T-helper 9 cell (primary cell): ENCODE measurements at regions not wholly inside any gene's neighbourhood (a gene's known extent, or its start where the extent isn't known, plus 50 kb on each side); places are given as distances from the start of the nearest gene placed in this dataset.
"Not testable (repeated sequence)": the region's sequence is repeated elsewhere in the genome, so short reads cannot be mapped to it uniquely, and the experiment has no call there.

ENCODE experiments used
- DNase-seq: peaks from one replicate; pipeline ENCODE4 v3.0.0-alpha.2; 2020

DNA sequence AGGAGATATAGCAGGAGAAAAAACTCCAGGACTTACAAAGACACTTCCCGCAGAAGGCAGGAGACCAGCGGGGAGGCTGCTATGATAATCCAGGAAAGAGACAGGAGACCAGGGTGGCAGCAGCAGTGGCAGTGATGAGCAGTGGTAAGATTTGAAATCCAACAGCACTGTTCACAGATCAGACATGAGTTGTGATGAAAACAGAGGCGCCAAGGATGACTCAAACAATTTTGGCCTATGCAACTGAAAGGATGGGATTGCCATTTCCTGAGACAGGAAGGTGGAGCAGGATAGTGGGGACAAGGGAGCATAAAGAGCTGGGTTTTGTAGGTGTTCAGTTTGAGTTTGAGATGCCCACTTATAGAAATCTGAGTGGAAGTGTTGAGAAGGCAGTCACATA lies 108.6 kb upstream of the DYRK2 start:
- no peak for DNase-seq

DNA sequence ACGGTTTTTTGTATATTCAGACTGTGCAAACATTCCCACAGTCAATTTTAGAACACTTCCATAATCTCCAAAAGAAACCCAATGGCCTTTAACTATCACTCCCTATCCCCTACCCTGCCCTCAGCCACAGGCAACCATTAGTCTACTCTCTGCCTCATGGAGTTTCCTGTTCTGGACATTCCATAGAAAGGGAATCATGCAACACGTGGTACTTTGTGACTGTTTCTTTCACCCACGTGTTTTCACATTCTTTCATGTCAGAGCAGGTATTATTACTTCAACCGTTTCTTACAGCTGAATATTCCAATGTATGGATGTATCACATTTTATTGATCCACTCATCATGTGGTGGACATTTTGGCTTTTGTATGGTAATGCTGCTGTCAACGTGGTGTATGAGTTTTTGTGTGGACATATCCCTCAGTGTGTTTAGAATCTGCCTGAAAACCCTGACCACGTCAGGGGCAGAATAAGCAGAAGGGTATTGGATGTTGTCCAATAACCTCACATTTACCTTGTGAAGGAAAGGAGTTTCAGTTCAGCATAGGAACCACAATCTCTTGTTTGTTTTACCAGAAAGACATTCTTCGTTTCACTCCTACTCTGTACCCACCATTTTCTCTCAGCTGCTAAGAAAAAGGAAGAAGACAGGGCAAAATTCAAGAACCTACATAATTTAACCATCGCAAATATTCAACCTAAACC lies 107.5 kb upstream of the DYRK2 start:
- no peak for DNase-seq

DNA sequence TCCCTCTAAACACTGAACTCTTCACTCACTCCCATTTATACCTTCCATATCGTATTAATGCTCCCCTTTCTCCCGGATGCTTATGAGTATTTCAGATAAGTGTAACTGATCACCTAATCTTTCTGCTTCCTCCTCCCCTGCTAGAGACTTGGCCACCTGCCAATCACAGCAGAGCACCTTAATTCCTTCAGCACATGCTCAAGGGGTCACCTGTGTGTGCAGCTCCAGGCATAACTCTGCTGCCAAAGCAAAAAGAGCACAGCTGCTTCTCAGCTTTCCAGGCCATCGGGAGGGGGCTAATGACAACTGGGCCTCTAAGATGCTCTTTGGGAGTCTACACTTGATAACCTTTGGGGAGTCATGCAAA lies 106.9 kb upstream of the DYRK2 start:
- DNase-seq, result no peak

DNA sequence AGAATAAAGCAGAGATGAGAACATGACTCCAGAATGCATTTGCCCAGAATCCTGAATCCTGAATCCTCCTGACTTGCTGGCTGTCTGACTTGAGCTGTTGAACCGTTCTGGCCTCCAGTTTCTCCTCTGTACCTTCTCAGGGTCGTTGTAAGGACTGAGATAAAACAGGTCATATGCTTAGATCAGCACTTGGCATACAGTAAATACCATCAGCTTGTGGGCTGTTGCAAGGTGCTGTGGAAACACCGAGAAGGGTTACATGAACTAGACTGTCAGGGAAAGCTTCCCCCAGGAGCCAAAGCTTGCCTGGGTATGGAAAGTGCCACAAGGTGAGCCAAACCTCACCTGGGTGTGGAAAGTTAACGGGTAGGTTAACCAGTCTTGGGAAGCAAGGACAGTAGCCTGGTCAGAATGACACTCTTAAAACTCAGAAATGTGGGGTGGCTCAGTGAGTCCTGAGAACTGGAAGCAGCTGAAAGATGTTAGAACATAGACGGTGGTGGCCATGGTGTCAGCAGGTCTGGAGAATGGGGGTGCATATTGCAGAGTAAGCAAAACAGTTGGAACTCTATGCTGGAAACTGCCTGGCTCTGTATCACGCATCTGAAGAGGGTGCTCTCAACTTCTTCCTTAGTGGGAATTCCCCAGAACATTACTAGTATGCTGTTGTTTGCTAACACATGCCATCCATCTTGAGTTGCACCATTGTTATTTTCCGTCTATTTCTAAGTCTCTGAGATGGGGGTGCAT lies 105.3 kb upstream of the DYRK2 start:
- DNase-seq, result no peak

DNA sequence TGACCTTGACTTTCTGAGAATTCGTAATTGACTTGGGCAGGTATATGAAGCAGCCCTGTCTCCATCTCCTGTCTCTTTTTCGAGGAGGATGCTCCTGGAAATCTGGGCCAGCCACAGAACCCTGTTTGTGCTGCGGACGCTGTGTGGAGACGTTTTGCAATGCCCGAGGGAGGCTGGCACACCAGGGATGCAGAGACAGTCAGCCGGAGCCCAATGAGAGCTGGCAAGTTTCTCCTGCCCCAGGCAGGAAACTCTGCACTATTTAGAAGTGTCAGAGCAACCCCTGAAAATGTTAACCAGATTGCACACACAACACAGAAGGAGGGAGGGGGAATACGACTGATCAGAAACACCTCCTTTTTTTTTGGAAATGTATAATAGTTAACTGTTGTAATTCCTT lies 103.2 kb upstream of the DYRK2 start:
- DNase-seq, result no peak

DNA sequence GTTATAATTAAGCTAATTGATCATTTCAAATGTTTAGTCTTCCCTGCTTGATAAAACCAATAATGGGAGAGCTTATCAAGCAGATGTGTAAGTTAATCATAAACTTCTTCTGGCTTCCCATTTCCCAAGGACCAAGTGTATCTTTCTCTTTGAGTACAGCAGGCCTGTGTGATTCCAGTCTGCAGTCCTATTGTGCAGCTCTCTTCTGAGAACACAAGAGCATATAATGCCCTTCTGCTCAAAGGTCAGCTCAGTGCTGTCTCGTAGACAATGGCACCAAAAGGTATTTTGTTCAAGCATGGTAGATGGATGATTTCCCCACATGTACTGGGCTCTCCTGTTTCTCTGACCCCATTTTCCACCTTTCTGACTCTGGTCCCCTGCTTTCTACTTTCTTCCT lies 101.8 kb upstream of the DYRK2 start:
- no peak for DNase-seq

DNA sequence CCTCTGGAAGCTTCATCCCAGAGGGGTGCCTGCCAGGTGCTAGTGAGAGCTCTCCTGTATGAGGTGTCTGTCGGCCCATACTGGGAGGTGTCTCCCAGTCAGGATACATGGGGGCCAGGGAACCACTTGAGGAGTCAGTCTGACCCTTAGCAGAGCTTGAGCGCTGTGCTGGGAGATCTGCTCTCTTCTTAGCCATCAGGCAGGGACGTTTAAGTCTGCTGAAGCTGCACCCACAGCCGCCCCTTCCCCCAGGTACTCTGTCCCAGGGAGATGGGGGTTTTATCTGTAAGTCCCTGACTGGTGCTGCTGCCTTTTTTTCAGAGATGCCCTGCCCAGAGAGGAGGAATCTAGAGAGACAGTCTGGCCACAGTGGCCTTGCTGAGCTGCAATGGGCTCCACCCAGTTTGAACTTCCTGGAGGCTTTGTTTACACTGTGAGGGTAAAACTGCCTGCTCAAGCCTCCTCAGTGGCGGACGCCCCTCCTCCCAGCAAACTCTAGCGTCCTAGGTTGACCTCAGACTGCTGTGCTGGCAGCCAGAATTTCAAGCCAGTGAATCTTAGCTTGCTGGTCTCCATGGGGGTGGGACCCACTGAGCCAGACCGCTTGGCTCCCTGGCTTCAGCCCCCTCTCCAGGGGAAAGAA lies 93.3 kb upstream of the DYRK2 start:
- DNase-seq, result not testable (repeated sequence)

DNA sequence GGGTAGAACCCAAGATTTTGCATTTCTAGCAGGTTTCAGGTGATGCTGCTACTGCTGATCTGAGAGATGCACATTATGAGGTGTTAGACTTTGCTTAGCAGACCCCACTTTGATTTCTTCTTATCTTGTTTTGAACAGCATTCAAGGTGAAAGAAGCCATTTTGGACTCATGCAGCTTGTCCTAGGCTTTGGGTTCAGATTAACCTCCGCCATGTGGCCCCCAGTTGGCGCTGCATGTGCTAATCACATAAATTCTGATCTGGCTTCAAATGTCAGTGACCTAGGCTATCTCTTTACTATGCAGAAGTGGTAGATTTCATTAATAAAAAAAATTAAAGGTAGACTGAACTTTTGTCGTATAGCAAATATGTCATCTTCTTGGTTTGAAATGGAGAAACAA lies 89.8 kb upstream of the DYRK2 start:
- no peak for DNase-seq

DNA sequence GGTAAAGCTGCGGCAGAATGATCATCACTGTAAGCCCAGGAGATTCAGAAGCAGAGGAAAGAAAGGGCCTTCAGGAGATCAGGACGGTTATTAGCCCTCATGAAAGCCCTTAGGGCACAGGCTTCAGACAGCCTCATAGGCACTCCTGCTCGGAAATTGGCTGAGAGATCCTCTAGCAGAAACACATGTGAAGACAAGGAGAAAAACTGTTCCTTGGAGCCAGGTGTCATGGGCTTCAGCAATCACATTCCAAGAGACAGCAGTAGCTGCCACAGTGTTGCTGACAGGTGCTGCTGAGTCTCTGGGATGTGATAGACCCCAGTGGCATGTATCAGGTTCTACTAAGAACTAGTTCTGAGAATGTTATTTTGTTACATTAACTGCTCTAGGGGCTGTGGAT lies 88.8 kb upstream of the DYRK2 start:
- DNase-seq, result no peak

DNA sequence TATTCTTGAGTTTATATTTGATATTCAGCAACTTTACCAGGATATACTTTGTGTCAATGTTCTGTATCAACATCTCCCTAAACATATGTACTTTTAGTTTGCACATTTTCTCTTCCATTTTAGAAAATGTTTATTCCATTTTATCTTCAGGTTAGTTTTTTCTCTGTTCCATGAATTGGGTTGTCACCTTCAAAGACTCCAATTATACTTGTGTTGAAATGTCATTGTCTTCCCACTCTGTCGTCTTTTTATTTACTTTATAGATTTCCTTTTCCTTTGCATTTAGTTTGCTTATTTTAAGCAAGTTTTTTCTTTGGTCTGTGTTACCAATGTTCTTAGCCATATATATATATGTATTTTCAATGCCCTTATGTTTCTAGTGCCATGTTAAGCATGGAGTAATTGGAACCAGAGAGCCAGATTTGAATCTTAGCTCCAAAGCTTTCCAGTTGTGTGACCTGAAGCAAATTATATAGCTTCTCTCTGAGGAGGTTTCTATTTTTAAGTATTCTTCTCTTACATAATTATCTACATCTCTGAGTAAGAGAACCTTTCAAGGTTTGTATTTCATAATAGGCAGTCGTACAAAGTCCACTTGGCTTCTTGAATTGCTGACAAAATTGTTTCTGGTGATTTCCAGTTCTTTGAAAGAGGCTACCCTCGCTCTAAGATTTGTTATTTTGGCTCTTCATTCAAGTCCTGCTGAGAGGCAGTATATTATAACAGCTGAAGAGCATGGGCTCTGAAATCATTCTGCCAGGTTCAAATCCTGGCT lies 85.8 kb upstream of the DYRK2 start:
- DNase-seq, result no peak

DNA sequence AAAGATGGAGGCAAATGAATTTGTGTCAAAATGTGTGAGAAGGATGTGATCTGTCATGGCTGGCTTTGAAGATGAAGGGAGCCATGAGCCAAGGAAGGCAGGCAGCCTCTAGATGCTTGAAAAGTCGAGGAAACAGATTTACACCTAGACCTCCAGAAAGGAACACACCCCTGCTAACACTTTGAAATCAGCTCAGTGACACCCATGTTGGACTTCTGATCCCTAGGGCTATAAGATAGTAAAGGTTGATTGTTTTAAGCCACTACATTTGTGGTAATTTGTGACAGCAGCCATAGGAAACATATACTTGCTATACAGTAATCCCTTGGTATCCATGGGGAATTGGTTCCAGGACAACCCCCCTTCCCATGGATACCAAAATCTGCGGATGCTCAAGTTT lies 80.5 kb upstream of the DYRK2 start:
- no peak for DNase-seq

DNA sequence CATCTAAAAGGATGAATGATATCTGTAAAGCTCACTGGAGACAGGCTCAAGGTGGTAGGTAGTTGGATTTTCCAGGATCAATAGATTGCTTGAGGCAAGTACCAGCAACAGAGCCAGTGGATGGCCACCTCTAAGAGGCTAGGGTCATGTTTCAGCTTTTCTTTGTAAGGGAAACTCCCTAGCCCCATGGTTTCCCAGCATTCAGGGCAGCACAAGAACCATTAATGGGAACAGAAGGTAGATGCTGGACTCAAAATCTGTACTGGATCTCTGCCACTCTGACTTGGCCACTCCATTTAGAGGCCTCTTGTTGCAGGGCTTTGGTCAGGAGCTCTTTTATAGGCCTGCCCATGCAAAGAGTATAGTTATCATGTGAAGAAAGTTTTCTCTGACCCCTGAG lies 76.1 kb upstream of the DYRK2 start:
- no peak for DNase-seq

DNA sequence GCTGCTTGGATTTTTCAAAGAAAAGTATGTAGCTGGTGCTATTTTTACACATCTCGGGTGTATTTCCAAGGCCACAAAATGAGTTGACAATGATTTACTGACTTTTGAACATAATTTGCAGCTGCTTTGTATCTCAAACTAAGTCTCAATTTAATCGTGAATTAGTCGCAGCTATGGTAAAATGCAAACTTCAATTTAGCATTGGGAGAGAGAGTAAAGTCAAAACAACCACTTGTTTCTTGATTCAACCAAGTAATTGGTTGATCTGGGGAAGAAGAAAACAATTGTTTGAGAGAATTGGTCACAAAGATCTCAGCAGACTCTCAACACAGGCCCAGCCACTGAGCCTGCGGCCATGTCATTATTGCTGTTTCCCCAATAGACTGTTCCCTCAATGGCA lies 75.0 kb upstream of the DYRK2 start:
- DNase-seq, result no peak

DNA sequence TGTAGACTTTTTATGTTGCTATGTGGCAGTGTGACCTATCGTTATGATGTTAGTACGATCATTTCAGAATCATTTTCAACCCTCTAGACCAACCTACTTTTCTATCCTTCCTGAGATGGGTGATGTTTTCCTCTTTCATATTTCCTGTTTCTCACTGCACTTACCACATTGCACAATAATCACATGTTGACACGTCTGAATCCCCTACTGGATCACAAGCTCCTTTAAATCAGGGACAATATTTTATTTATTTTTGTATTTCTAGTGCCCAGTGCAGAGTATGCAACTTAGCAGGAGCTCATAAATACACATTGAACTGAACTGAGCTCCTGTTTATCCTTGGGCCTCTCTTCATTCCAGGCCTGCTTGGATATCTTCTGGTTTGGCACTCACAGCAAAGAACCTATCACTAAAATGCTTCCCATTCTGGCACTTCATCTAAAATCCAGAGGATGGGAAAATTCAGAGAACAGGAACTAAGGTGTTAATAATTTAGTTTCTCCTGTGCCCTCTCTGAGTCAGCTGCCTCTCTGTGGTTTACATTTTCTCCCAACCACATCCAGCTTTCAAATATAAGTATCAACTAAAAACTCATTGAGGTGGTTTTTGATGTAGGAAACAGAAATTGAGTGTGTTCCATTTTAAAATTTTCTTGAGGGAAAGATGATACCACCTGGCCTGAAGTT lies 69.4 kb upstream of the DYRK2 start:
- no peak for DNase-seq

DNA sequence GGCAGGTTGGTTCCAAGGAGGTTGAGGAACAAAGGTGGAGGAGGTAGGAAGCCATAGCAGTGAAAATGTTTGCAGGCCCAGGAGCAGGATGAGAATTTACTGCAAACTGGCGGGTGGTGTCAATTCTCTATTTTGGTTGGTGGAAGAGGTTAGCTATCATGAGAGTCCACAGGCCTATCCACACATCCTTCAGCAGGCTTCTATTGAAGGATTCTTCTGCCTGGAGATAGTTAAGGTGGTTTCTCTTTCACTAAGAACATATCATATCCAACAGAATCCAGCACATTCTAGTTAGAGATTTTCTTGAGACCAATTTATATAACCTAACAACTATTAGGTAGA lies 68.9 kb upstream of the DYRK2 start:
- no peak for DNase-seq

DNA sequence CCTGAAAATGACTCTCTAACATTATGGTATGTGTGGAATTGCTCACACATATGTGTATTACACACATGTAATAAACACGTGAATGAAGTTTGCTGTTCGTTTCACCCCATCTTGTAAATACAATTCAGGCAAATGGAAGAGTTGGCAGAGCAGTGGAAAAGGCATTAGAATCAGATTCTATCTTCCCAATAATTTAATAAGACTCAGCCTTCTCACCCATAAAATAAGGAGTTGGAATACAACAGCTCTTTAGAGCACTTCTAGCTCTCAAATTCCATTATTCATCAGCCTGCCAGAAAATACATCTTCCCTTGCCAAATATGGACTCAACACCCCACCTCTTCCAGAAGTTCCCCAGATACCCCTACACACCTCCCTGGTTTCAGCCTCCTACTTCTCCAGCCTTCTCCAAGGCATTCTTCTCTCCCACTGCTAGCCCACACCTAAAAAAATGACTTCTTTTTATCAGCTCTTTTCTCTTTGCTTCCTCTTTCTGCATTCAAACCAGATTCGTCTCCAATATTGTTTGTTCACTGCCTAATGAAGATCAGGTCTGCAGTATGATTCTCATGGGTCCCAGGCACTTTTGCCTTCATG lies 66.2 kb upstream of the DYRK2 start:
- DNase-seq, result no peak

DNA sequence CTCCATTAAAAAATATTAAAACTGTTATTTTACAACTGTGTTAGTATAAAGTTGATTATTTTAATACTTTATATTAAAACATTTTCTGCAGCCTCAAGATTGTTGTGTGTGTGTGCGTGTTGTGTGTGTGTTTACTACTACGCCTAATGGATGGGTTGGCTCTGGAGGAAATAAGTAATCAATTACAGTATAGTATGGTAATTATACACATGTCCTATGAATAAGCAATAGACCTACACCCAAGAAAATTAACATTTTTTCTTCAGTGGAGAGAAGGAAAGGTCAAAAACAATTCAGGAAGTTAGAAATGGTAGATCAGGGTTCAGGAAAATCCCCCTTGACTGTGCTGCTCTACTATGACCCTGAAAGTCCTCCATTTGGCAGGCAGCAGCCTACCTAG lies 65.7 kb upstream of the DYRK2 start:
- DNase-seq, result no peak

DNA sequence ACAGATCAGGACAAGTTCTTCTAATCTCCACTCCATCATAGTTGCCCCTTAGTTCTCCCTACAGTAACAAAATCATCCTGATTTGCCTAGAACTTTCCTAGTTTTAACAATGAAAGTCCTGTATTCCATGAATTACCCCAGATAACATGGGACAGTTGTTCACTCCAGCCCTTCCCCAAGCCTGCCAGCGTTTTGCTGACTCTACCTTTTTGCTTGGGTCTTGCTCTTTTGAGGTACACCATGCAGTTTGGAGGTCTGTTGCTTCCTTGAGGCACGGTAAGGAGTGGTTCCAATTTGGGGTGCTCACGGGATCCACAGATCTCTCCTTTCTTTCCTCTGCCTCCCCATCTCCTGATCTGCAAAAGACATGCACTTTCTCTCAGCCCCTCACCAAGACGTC lies 61.6 kb upstream of the DYRK2 start:
- DNase-seq, result no peak

DNA sequence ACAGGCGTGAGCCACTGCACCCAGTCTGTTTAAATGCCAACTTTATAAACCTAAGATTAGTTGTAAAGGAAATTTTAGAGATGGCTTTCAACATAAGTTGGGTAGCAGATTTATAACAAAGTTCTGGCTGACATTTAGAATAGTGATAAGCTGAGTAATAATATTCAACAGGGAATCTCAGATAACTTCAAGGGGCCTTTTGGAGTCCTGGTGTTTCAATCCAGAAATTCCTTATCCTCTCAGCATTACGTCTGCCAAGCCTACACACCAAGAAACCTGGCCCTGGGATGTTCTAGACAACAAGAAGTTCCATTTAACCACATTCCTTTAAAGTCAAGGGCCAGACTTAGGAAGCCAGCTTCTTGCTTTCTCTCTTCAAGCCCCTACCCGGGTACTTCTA lies 59.5 kb upstream of the DYRK2 start:
- DNase-seq, result no peak

DNA sequence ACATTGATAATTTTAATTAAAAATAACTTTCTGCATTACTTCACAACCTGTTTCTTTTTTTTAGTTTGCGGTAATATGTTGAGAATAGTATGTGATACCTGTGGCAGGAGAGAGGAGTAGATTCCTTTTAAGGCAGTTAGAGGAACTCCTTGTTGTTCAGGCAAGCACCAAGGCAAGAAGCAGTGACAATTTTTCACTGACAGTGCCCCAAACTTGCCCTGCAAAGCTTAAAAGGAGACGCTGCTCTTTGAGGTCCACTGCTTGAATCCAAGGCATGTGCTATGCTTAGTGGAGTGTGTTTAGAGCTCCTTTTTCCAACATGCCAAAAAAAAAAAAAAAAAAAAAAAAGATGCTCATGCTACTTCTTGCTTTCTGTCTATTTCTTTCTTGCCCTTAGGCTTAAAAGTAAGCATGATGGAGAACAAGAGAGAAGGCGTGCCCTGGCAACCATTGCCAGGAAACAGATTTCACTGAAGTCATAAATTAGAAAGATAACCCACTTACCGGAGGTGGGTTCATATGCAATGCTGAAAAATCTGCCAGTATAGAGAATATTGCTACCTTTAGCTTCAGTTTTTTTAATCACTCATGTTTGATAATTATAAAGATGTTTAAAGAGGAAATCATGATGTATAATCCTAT lies 58.3 kb upstream of the DYRK2 start:
- DNase-seq, result peak; percentile 2

DNA sequence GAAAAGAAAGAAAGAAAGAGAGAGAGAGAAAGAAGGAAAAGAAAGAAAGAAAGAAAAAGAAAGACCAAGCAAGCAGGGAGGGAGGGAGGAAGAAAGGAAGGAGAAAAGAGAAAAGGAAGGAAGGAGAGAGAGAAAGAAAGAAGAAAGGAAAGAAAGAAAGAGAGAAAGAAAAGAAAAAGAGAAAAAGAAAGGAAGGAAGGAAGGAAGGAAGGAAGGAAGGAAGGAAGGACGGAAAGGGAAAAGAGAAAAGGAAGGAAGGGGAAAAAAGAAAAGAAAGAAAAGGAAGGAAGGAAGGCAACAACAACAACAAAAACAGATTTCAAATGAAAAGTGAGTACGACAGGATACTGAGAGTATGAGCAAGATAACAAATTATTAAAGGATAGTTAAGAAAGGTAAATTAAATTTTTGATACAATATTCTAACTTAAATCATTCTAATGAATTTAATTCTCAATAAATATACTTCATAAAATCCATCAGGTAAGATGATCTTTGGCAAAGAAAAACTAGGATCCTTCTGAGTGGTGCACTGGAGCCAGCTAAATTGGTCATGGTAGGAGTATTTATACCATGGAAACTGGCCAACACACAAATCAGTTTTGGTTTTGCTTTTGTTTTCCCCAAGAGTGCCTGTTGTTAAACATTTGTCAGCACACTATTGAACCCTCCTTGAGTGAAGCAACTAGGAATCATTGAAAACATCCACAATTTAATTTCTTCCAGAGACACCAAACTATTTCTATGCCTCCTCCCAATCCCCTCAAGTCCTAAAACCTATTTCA lies 56.1 kb upstream of the DYRK2 start:
- no peak for DNase-seq
